ENCODE measurements at regions not wholly inside any gene's neighbourhood (a gene's known extent, or its start where the extent isn't known, plus 50 kb on each side); places are given as distances from the start of the nearest gene placed in this dataset.
A peak's percentile ranks its signal among the peaks of the same experiment; 100 is the strongest.
"Not testable (repeated sequence)": the region's sequence is repeated elsewhere in the genome, so short reads cannot be mapped to it uniquely, and the experiment has no call there.

DNA sequence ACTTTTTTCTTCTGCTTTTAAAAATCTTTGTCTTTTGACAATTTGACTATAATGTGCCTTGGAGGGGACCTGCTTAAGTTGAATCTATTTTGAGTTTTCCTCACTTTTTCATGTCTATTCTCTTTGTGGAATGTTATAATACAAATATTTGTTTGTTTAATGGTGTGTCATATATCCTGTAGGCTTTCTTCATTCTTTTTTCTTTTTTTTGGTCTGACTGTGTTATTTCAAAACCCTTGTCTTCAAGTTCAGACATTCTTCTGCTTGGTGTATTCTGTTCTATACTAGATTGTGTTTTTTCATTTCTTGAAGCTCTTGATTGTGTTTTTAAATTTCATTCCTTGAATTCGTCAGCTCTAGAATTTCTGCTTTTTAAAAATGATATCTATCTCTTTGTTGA lies 228.2 kb downstream of the STK31 start:
- DNase-seq (ENCODE audit: low spot score) = no peak

DNA sequence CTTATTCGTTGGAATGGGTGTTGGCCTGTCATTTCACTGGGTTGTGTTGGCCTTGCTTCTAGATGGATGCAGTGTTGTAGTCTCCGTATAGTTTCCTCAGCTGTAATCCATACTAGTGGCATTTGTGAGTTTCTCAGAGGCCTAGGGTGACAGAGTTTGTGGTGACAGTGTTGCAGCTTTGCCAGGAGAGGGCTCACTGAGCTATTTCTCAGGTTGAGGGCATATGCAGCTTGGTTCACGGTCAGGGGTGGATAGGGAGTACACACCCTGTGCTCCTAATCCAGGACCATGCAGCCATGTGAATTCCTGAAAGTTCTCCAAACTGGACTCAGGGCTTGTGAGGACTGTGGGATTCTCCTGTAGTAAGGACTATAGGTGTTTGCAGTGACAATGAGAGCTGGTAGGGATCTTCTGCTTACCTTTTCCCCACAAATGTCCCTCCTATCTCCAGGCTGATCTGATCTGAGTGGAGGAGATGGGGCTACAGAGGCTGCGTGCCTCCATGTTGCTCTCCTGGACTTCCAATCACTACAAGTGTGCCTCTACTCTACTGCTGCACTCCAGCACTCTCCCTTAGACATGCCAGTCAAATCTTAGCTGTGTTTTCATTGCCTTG lies 229.0 kb downstream of the STK31 start:
- peak; percentile 36 for DNase-seq (ENCODE audit: low spot score)

GRCh38 chr7:23939747-23940146 lies 229.7 kb downstream of the STK31 start:
- DNase-seq (ENCODE audit: low spot score) = not testable (repeated sequence)

GRCh38 chr7:23941551-23941950 lies 231.5 kb downstream of the STK31 start:
- DNase-seq (ENCODE audit: low spot score) = no peak

DNA sequence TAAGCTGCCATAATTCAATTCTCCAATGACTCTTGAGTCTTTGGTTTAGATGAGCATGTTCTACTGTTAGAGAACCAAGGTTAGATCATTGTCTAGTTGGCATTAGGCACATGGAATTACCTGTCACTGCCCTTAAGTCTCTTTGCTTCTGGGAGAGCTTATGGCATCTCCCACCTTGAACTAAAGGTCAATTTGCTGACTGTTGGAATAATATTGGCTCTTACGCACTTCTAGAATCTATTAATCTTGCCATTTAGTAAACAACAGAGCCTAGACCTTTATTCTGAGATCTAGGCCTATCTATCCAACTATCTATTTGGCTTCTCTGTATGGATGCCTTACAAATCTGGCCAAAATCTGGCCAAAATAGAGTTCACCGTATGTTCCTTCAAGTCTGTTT lies 232.0 kb downstream of the STK31 start:
- DNase-seq (ENCODE audit: low spot score) = no peak

GRCh38 chr7:23944131-23944530 lies 234.1 kb downstream of the STK31 start:
- DNase-seq (ENCODE audit: low spot score) = no peak

GRCh38 chr7:23945472-23945871 lies 235.5 kb downstream of the STK31 start:
- no peak for DNase-seq (ENCODE audit: low spot score)

- DNase-seq (ENCODE audit: low spot score) = no peak
Measured at GRCh38 chr7:23955145-23955544, 245.1 kb downstream of the STK31 start.

DNA sequence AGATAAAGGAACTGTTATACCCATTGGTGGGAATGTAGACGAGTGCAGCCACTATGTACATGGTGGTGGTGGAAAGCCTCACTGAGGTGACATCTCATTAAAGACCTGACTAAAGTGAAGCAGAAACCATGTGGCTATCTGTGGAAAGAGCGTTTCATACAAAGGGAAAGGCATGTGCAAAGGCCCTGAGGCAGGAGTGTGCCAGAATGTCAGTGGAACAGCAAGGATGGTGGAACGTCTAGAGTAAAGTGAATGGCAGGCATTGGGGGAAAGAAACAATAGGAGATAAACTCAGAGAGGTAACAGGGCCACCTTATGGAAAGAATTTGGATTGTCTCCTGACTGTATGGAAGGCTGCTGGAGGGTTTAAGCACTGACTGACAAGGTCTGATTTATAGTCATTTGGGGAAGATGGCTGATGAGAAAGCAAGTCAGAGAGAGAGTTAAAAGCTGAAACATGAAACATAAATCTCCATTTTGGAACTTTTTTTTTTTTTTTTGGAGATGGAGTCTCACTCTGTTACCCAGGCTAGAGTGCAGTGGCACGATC lies 245.7 kb downstream of the STK31 start:
- DNase-seq (ENCODE audit: low spot score) = no peak

GRCh38 chr7:23956772-23957576 lies 247.0 kb downstream of the STK31 start:
- DNase-seq (ENCODE audit: low spot score) = no peak

- no peak for DNase-seq (ENCODE audit: low spot score)
Measured at GRCh38 chr7:23959821-23960220, 249.8 kb downstream of the STK31 start.

DNA sequence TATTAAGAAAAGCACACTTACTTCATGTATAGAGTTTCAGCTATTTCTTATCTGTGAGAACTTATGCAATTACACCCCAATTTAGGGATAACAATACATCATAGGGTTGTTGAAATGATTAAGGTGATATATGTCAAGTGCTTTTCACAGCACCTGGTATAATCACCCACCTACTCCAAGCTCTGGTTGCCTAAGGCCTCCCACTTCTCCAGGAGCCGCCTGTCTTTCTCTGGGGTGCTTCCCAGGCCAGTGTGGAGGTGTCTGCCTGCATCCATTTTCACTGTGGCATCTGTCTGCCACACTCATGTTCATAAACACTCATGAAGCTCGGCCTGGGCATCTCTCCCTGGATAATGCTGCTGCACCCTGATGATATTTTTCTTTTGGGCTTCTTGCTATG lies 250.3 kb downstream of the STK31 start:
- DNase-seq (ENCODE audit: low spot score) = no peak

DNA sequence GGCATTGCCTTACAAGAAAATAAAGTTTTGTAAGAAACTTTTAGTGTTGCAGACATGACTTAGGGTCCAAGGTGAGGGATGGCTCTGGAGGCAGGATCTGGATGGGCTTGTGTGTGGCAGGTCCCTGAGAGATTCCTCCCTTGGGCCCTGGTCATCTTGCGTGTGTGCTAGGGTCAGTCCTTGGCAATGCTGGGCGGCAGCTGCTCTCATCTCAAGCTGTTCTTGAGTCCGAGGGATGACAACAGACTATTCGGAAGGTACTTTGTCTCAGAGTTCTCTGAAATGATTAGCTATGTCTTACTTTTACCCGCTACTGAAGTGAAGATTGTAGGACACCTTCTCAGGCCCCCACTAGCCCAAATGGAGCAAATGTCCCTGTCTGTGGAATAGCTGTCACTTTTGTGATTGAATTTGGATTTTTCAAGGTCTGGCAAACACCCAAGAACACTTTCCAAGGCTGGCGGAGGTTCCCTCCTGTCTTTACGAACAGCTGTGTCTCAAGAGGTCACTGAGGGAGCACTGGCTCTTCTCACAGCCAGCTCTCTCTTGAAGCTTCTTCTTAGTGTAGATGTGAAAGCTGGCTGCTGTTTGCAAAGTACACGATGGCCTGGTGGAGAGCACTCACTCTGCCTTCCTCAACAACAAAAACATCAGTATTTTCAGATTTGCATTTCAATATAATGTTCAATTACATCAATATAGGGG lies 253.6 kb downstream of the STK31 start:
- DNase-seq (ENCODE audit: low spot score) = no peak

DNA sequence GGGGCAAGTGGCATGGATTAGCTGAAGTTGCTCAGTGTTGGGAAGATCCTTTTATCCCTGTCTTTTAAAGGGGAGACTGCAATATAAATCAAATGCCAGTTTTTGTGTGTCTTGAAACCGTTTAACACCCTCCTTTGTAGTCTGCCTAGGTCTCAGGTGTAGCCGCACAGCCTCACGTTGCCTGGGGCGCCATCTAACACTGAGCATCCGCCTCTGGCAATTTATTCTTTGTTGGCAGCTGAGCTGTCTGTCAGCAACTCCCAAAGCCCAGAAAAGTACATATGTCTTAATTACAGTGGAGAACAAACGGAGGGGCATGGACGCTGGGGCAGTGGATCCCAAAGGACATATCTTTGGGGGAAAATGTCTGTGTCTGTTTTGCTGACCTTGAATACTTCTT lies 254.7 kb downstream of the STK31 start:
- DNase-seq (ENCODE audit: low spot score) = no peak

- DNase-seq (ENCODE audit: low spot score) = no peak
Measured at GRCh38 chr7:23965296-23965695, 255.3 kb downstream of the STK31 start.

DNA sequence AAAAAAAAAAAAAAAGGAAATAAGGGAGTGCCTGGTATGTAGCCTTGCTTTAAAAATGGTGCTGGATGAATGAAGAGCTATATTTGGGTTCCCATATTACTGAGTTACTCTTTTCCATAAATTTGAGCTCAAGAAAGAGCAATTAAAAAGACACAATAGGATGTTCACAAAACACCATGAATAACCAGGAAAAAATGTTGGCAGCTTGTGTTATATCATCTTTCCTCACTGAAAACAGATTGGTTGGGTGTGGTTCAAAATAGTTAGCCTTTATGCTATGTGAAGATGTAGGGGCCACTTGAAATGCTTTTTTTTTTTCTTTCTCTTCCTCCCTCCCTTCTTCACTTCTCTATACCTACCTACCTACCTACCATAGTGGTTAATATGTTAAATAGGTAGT lies 256.9 kb downstream of the STK31 start:
- DNase-seq (ENCODE audit: low spot score) = no peak

- no peak for DNase-seq (ENCODE audit: low spot score)
Measured at GRCh38 chr7:23967949-23968599, 258.1 kb downstream of the STK31 start.

DNA sequence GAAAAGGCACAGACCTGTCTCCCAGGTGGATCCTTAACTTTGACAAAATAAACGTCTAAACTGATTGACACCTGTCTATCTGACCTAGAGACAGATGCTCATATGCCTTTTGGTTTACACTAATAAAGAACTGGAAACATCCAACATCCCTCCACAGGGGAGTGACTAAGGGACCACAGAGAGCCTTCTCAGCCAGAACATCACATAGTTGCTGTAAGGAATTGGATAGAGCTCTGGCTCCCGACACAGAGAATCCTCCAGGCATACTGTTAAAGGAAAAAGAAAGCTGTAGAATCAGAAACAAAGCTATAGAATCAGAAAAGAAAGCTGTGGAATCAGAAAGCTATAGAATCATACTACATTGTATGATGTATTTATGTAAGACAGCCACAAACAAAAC lies 258.8 kb downstream of the STK31 start:
- DNase-seq (ENCODE audit: low spot score) = no peak

DNA sequence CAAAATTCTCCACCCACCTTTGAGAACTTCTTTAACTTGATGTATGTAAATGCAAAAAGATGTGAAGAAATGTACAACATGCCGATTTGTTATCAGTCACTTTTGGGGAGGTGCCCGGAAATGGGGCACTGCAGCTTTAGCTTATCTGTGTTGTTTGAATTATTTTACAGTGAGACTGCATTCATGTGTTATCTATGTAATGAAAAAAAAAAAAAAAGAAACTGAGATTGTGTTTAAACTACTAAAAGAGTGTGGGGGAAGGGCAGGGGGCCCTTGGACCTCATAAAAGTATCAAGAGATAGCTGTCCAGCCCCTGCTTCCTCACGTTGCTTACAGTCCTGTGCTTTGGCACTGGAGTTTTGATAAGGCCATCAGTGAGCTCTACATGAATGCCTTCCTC lies 259.4 kb downstream of the STK31 start:
- no peak for DNase-seq (ENCODE audit: low spot score)

- DNase-seq (ENCODE audit: low spot score) = no peak
Measured at GRCh38 chr7:23970193-23970592, 260.2 kb downstream of the STK31 start.

DNA sequence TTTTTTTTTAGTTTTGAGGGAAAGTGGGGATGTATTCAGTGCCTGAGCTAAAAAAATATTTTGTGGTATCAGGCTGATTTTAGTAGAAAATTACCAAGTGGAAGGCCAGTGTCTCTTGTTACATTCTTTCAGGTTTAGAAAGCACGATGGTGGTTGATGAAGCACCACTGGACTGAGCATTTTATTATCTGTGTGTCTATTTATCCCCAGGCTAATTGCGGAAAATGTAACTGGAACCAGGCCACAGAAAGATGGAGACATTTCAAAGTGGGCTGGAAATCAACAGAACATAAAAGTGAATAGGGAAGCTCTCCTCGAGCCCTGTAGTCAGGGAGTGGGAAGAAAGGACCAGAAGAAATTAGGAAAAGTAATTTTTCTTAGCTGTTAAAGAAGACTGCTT lies 261.0 kb downstream of the STK31 start:
- no peak for DNase-seq (ENCODE audit: low spot score)

DNA sequence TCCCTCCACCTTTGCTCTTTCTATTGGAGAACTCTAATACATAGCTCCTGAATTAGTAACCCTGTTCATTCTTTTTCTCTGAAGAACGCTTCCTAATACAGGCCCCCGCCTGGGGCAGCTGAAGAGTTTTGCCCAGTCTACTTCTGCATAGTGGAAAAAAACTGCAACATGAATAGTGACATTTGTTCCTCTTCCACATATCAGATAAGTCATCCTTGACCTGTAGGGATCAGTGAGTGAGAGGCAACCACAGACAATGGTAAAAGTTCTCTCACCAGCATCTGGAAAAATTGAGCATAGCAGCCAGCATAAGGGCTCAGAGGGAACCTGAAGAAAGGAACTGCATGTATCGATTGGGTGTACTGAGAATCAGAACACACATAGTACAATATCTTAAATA lies 262.0 kb downstream of the STK31 start:
- no peak for DNase-seq (ENCODE audit: low spot score)

Data from COLO829 (cell line).